OCI-LY7 (cell line): ENCODE measurements at regions not wholly inside any gene's neighbourhood (a gene's known extent, or its start where the extent isn't known, plus 50 kb on each side); places are given as distances from the start of the nearest gene placed in this dataset.

Source experiments
- EZH2phosphoT487 ChIP-seq: fragments of 200-600 bp; sonication (generic); IDR thresholded peaks from 2 replicates; pipeline ENCODE4 v1.6.1; 2018; ENCODE audit warnings: low read depth, borderline replicate concordance, mild to moderate bottlenecking, mixed run types, antibody characterized with exemption, low read length, moderate library complexity, mixed read lengths
- TF ChIP-seq, protein P1 (sequence below): fragments of 200-600 bp; sonication (generic); conservative IDR thresholded peaks from 2 replicates; pipeline ENCODE4 v1.5.1; 2014; ENCODE audit warnings: mild to moderate bottlenecking, antibody characterized with exemption, low read length, moderate library complexity, mixed read lengths

- TF ChIP-seq, protein P1, sequence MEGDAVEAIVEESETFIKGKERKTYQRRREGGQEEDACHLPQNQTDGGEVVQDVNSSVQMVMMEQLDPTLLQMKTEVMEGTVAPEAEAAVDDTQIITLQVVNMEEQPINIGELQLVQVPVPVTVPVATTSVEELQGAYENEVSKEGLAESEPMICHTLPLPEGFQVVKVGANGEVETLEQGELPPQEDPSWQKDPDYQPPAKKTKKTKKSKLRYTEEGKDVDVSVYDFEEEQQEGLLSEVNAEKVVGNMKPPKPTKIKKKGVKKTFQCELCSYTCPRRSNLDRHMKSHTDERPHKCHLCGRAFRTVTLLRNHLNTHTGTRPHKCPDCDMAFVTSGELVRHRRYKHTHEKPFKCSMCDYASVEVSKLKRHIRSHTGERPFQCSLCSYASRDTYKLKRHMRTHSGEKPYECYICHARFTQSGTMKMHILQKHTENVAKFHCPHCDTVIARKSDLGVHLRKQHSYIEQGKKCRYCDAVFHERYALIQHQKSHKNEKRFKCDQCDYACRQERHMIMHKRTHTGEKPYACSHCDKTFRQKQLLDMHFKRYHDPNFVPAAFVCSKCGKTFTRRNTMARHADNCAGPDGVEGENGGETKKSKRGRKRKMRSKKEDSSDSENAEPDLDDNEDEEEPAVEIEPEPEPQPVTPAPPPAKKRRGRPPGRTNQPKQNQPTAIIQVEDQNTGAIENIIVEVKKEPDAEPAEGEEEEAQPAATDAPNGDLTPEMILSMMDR: no peak
- no peak for TF ChIP-seq EZH2phosphoT487
Observed at GRCh38 chr10:128854963-128855362, 612.1 kb upstream of the MGMT start.
